ENCODE measurements at regions not wholly inside any gene's neighbourhood (a gene's known extent, or its start where the extent isn't known, plus 50 kb on each side); places are given as distances from the start of the nearest gene placed in this dataset.
A peak's percentile ranks its signal among the peaks of the same experiment; 100 is the strongest.

- dilution Hi-C loops (cut with MboI; ENCODE audit: extremely low pct_ligation_motif_present, low sequenced_read_pairs): no loop called here
- FAIRE-seq (peak; percentile 29), DNase-seq (ENCODE audit: low read depth, low spot score) (no peak)
- Histone ChIP-seq H2AFZ (ENCODE audit: control insufficient read depth, low read length) (no peak overlapping the region), H3K4me3 (ENCODE audit: control insufficient read depth in 2 of 3, extremely low read depth in 1 of 3, insufficient read depth in 2 of 3, low read depth in 1 of 3, low read length in 3 of 3) (no peak overlapping the region), H3K27ac (ENCODE audit: control insufficient read depth, insufficient read depth, low read length) (no peak overlapping the region), H3K9me1 (ENCODE audit: control insufficient read depth, extremely low read depth, insufficient read depth, low read length) (no peaks in the 10 kb centered on the region), H4K20me1 (ENCODE audit: control insufficient read depth, extremely low read depth, insufficient read depth, low read length) (no peaks in the 10 kb centered on the region), H3K79me2 (ENCODE audit: control insufficient read depth, insufficient read depth, low read length) (no peaks in the 10 kb centered on the region), H3K36me3 (ENCODE audit: control insufficient read depth in 2 of 2, extremely low read depth in 1 of 2, insufficient read depth in 2 of 2, low read length in 2 of 2) (no peaks in the 10 kb centered on the region), H3K9ac (ENCODE audit: control insufficient read depth, extremely low read depth, insufficient read depth, low read length) (no peak overlapping the region), H3K27me3 (ENCODE audit: control insufficient read depth, extremely low read depth, insufficient read depth, low read length) (no peaks in the 10 kb centered on the region), H3K4me2 (ENCODE audit: control insufficient read depth, extremely low read depth, insufficient read depth, low read depth, low read length) (no peak overlapping the region), H3K4me1 (ENCODE audit: control insufficient read depth, extremely low read depth, insufficient read depth, low read length) (peaks cover 23% of the 10 kb centered on the region), H3K9me3 (ENCODE audit: control insufficient read depth, low read depth, low read length) (no peaks in the 10 kb centered on the region)
- no peak for TF ChIP-seq EZH2 (IDR thresholded peaks at IDR 0.05; ENCODE audit: low read length)
- TF ChIP-seq CTCF (optimal IDR thresholded peaks at IDR 0.05 in 1 of 3, IDR thresholded peaks at IDR 0.05 in 1 of 3, conservative IDR thresholded peaks at IDR 0.05 in 1 of 3; ENCODE audit: extremely low read depth in 1 of 3, insufficient read depth in 2 of 3, low read length in 3 of 3): no peak
Observed at GRCh38 chr5:158431369-158432029, 572.6 kb upstream of the CLINT1 start.

GRCh38 chr5:158430798-158431167 is 571.8 kb upstream of the CLINT1 start:
- dilution Hi-C loops (cut with MboI; ENCODE audit: extremely low pct_ligation_motif_present, low sequenced_read_pairs): no loop called here
- FAIRE-seq: no peak
- Histone ChIP-seq H4K20me1 (ENCODE audit: control insufficient read depth, extremely low read depth, insufficient read depth, low read length) (no peaks in the 10 kb centered on the region), H3K27ac (ENCODE audit: control insufficient read depth, insufficient read depth, low read length) (no peak overlapping the region), H3K79me2 (ENCODE audit: control insufficient read depth, insufficient read depth, low read length) (no peaks in the 10 kb centered on the region), H3K4me2 (ENCODE audit: control insufficient read depth, extremely low read depth, insufficient read depth, low read depth, low read length) (no peak overlapping the region), H3K9ac (ENCODE audit: control insufficient read depth, extremely low read depth, insufficient read depth, low read length) (no peak overlapping the region), H3K27me3 (ENCODE audit: control insufficient read depth, extremely low read depth, insufficient read depth, low read length) (no peaks in the 10 kb centered on the region), H2AFZ (ENCODE audit: control insufficient read depth, low read length) (no peak overlapping the region), H3K9me3 (ENCODE audit: control insufficient read depth, low read depth, low read length) (no peaks in the 10 kb centered on the region), H3K4me3 (ENCODE audit: control insufficient read depth in 2 of 3, extremely low read depth in 1 of 3, insufficient read depth in 2 of 3, low read depth in 1 of 3, low read length in 3 of 3) (no peak overlapping the region), H3K9me1 (ENCODE audit: control insufficient read depth, extremely low read depth, insufficient read depth, low read length) (no peaks in the 10 kb centered on the region), H3K36me3 (ENCODE audit: control insufficient read depth in 2 of 2, extremely low read depth in 1 of 2, insufficient read depth in 2 of 2, low read length in 2 of 2) (no peaks in the 10 kb centered on the region), H3K4me1 (ENCODE audit: control insufficient read depth, extremely low read depth, insufficient read depth, low read length) (peaks cover 20% of the 10 kb centered on the region)
- DNase-seq (ENCODE audit: low read depth, low spot score): no peak
- TF ChIP-seq EZH2 (IDR thresholded peaks at IDR 0.05; ENCODE audit: low read length) (no peak), CTCF (optimal IDR thresholded peaks at IDR 0.05 in 1 of 3, IDR thresholded peaks at IDR 0.05 in 1 of 3, conservative IDR thresholded peaks at IDR 0.05 in 1 of 3; ENCODE audit: extremely low read depth in 1 of 3, insufficient read depth in 2 of 3, low read length in 3 of 3) (no peak)

Data from keratinocyte (primary cell).